DOHH2 (cell line): ENCODE measurements at regions not wholly inside any gene's neighbourhood (a gene's known extent, or its start where the extent isn't known, plus 50 kb on each side); places are given as distances from the start of the nearest gene placed in this dataset.
"Not testable (repeated sequence)": the region's sequence is repeated elsewhere in the genome, so short reads cannot be mapped to it uniquely, and the experiment has no call there.

Experiments
- CTCF ChIP-seq: fragments of 200-600 bp; sonication (generic); IDR thresholded peaks from one replicate; pipeline ENCODE4 v1.5.1; 2014; ENCODE audit warnings: antibody characterized with exemption, mild to moderate bottlenecking, low read depth, low read length; ENCODE audit not compliant: poor library complexity, severe bottlenecking
- EZH2phosphoT487 ChIP-seq: fragments of 200-600 bp; sonication (generic); IDR thresholded peaks from 2 replicates; pipeline ENCODE4 v1.6.1; 2017; ENCODE audit warnings: borderline replicate concordance, mild to moderate bottlenecking, antibody characterized with exemption, low read length, moderate library complexity, mixed read lengths

GRCh38 chr5:56397796-56398195 is 164.7 kb upstream of the ANKRD55 start:
- not testable (repeated sequence) for TF ChIP-seq CTCF, EZH2phosphoT487
